ENCODE measurements at regions not wholly inside any gene's neighbourhood (a gene's known extent, or its start where the extent isn't known, plus 50 kb on each side); places are given as distances from the start of the nearest gene placed in this dataset.

DNA sequence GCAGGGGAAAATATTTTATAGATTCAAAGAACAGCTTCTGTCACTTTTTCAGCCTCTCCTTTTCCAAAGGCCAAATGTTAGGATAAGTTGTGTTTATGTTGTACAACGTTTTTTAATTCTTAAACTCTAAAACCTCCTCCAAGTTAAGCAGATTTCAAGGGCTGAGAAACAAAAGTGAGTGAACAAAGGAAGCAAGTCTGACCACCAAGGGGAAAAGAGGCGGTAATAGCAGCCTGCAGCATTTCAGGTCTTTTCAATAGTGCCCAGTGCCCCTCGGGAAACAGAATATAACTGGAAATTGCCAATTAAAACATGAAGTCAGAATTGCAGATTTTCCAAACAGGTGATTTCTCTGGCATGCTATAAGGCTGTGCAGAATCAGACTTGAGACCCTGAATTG is 510.0 kb upstream of the HTR2C start:
- TF ChIP-seq POLR2A (IDR thresholded peaks at IDR 0.05) (no peak), POLR2AphosphoS5 (IDR thresholded peaks at IDR 0.05) (no peak)
- TF ChIP-seq, protein P1, sequence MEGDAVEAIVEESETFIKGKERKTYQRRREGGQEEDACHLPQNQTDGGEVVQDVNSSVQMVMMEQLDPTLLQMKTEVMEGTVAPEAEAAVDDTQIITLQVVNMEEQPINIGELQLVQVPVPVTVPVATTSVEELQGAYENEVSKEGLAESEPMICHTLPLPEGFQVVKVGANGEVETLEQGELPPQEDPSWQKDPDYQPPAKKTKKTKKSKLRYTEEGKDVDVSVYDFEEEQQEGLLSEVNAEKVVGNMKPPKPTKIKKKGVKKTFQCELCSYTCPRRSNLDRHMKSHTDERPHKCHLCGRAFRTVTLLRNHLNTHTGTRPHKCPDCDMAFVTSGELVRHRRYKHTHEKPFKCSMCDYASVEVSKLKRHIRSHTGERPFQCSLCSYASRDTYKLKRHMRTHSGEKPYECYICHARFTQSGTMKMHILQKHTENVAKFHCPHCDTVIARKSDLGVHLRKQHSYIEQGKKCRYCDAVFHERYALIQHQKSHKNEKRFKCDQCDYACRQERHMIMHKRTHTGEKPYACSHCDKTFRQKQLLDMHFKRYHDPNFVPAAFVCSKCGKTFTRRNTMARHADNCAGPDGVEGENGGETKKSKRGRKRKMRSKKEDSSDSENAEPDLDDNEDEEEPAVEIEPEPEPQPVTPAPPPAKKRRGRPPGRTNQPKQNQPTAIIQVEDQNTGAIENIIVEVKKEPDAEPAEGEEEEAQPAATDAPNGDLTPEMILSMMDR (IDR thresholded peaks at IDR 0.05): no peak
